GM23338 (cell line): ENCODE measurements at regions not wholly inside any gene's neighbourhood (a gene's known extent, or its start where the extent isn't known, plus 50 kb on each side); places are given as distances from the start of the nearest gene placed in this dataset.

Source experiments
- ATAC-seq: fragments of 200-7000 bp; cut with Tn5 transposase; 3 replicates; pipeline ENCODE4 v1.9.1; 2020
- DNase-seq: peaks from one replicate; pipeline ENCODE4 v3.0.0-alpha.2; 2015; ENCODE audit warnings: low spot score
- H2AFZ ChIP-seq: fragments of 200-600 bp; sonication (generic); 2 replicates; pipeline ENCODE4 v1.8.0; 2016; ENCODE audit warnings: antibody characterized with exemption, mild to moderate bottlenecking, moderate library complexity
- H3F3A ChIP-seq: fragments of 200-600 bp; sonication (generic); replicated peaks from 2 replicates; pipeline ENCODE4 v1.8.0; 2017; ENCODE audit warnings: antibody characterized with exemption, mixed run types, low read depth
- H3K27ac ChIP-seq: fragments of 200-600 bp; sonication (generic); 2 replicates; pipeline ENCODE4 v1.6.1; 2016; ENCODE audit warnings: low read depth
- H3K27me3 ChIP-seq: fragments of 200-600 bp; sonication (generic); 2 replicates; pipeline ENCODE4 v1.8.0; 2016; ENCODE audit warnings: mild to moderate bottlenecking, mixed run types, moderate library complexity; ENCODE audit not compliant: insufficient read depth
- H3K36me3 ChIP-seq: fragments of 200-600 bp; sonication (generic); 2 replicates; pipeline ENCODE4 v1.8.0; 2016; ENCODE audit warnings: mild to moderate bottlenecking; ENCODE audit not compliant: insufficient read depth
- H3K4me1 ChIP-seq: fragments of 200-600 bp; sonication (generic); 2 replicates; pipeline ENCODE4 v1.8.0; 2016; ENCODE audit warnings: mild to moderate bottlenecking, moderate library complexity; ENCODE audit not compliant: insufficient read depth
- H3K4me2 ChIP-seq: fragments of 200-600 bp; sonication (generic); 2 replicates; pipeline ENCODE4 v1.7.1; 2017; ENCODE audit warnings: mixed run types
- H3K4me3 ChIP-seq: fragments of 200-600 bp; sonication (generic); 2 replicates; pipeline ENCODE4 v1.6.1; 2016; ENCODE audit warnings: mixed run types
- H3K79me2 ChIP-seq: fragments of 200-600 bp; sonication (generic); replicated peaks from 2 replicates; pipeline ENCODE4 v1.8.0; 2017; ENCODE audit warnings: mild to moderate bottlenecking; ENCODE audit not compliant: insufficient read depth
- H3K9me2 ChIP-seq: fragments of 200-600 bp; sonication (generic); 2 replicates; pipeline ENCODE4 v1.8.0; 2017; ENCODE audit not compliant: insufficient read depth
- H4K20me1 ChIP-seq: fragments of 200-600 bp; sonication (generic); replicated peaks from 2 replicates; pipeline ENCODE4 v1.8.0; 2017; ENCODE audit warnings: mild to moderate bottlenecking; ENCODE audit not compliant: insufficient read depth
- H3K27ac Mint-ChIP-seq: 2 replicates; pipeline ENCODE4 v1.8.0; 2020; ENCODE audit warnings: inconsistent platforms, mild to moderate bottlenecking, moderate library complexity, mixed read lengths
- H3K27me3 Mint-ChIP-seq: 3 replicates; pipeline ENCODE4 v1.8.0; 2022; ENCODE audit warnings: low read depth, mild to moderate bottlenecking, moderate library complexity, mixed read lengths, inconsistent platforms; ENCODE audit not compliant: insufficient read depth, poor library complexity
- H3K36me3 Mint-ChIP-seq: 3 replicates; pipeline ENCODE4 v1.8.0; 2021; ENCODE audit warnings: low read depth, mild to moderate bottlenecking, inconsistent platforms, moderate library complexity, mixed read lengths
- H3K4me1 Mint-ChIP-seq: 3 replicates; pipeline ENCODE4 v1.8.0; 2020; ENCODE audit warnings: mild to moderate bottlenecking, inconsistent platforms, mixed read lengths
- H3K4me3 Mint-ChIP-seq: 3 replicates; pipeline ENCODE4 v1.8.0; 2021; ENCODE audit warnings: moderate library complexity, mild to moderate bottlenecking, inconsistent platforms, mixed read lengths
- H3K9me3 Mint-ChIP-seq: 3 replicates; pipeline ENCODE4 v1.8.0; 2020; ENCODE audit warnings: moderate library complexity, mild to moderate bottlenecking, inconsistent platforms, mixed read lengths
- CREB1 ChIP-seq: fragments of 250-450 bp; sonication (Bioruptor Pico); IDR thresholded peaks from 2 replicates; pipeline ENCODE4 v1.5.0; 2020; ENCODE audit warnings: low read depth, mild to moderate bottlenecking, moderate library complexity
- EZH2 ChIP-seq: fragments of 200-600 bp; sonication (generic); IDR thresholded peaks from one replicate; pipeline ENCODE4 v1.8.0; 2017; ENCODE audit warnings: antibody characterized with exemption, mild to moderate bottlenecking, low read depth; ENCODE audit not compliant: unreplicated experiment
- EZH2phosphoT487 ChIP-seq: fragments of 200-600 bp; sonication (generic); IDR thresholded peaks from one replicate; pipeline ENCODE4 v1.8.1; 2018; ENCODE audit warnings: antibody characterized with exemption; ENCODE audit not compliant: unreplicated experiment
- JUNB ChIP-seq: IDR thresholded peaks from one replicate; pipeline ENCODE4 v1.6.1; 2016; ENCODE audit warnings: antibody characterized with exemption; ENCODE audit not compliant: unreplicated experiment
- NANOG ChIP-seq: IDR thresholded peaks from 2 replicates; pipeline ENCODE4 v1.6.1; 2016; ENCODE audit warnings: antibody characterized with exemption, borderline replicate concordance
- STAT1 ChIP-seq: IDR thresholded peaks from one replicate; pipeline ENCODE4 v1.6.1; 2016; ENCODE audit warnings: antibody characterized with exemption; ENCODE audit not compliant: unreplicated experiment
- ZNF114 ChIP-seq: fragments of 250-450 bp; sonication (Bioruptor Pico); IDR thresholded peaks from 2 replicates; pipeline ENCODE4 v1.5.0; 2020; ENCODE audit warnings: mild to moderate bottlenecking, moderate library complexity
- ZNF331 ChIP-seq: fragments of 250-450 bp; sonication (Bioruptor Pico); IDR thresholded peaks from 2 replicates; pipeline ENCODE4 v1.5.0; 2020; ENCODE audit warnings: low read depth, mild to moderate bottlenecking, moderate library complexity
- TF ChIP-seq, protein P1 (sequence below), 2 experiments: fragments of 200-600 bp in 1 of 2; sonication (generic) in 1 of 2; conservative IDR thresholded peaks; 2 replicates each; pipeline versions ENCODE4 v1.5.1 to v1.6.1; 2016 to 2017; ENCODE audit warnings: antibody characterized with exemption in 2 of 2, low read depth in 2 of 2, mild to moderate bottlenecking in 2 of 2, moderate library complexity in 1 of 2
- TF ChIP-seq, protein P2 (sequence below): fragments of 250-450 bp; sonication (Bioruptor Pico); IDR thresholded peaks from 2 replicates; pipeline ENCODE4 v1.5.0; 2020; ENCODE audit warnings: mild to moderate bottlenecking, moderate library complexity

DNA sequence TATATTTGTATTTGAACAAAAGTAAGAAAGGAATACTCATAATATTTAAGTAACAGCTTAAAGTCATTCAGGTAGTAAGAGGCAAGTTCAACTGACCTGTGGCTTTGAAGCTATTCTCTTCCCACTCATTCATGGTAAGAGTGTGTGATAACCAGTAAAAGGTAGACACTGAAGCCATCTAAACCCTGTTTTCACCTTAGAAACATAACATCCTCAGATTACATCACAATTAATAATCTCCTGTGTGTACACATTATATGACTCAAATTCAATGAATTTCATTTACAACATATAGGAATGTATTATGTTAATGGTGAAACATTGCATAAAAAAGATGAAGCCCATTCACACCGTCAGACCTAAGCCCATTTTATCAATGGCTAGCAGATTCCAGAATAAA, 364.8 kb upstream of the SNX7 start:
- H3K4me1 ChIP-seq = no peaks in the 10 kb centered on the region
- Mint-ChIP-seq H3K36me3 (no peaks in the 10 kb centered on the region), H3K4me3 (no peak overlapping the region), H3K4me1 (peaks cover 3% of the 10 kb centered on the region; the same call in 1 of the 3 replicates), H3K27ac (no peak overlapping the region), H3K9me3 (no peaks in the 10 kb centered on the region), H3K27me3 (no peaks in the 10 kb centered on the region)
- H4K20me1 ChIP-seq = no peaks in the 10 kb centered on the region
- ATAC-seq = no peak
- H3K9me2 ChIP-seq = no peaks in the 10 kb centered on the region
- no peaks in the 10 kb centered on the region for H3F3A ChIP-seq
- H2AFZ ChIP-seq = no peak overlapping the region
- no peak overlapping the region for H3K27ac ChIP-seq
- H3K36me3 ChIP-seq = no peaks in the 10 kb centered on the region
- H3K27me3 ChIP-seq = no peaks in the 10 kb centered on the region
- H3K4me2 ChIP-seq = no peak overlapping the region
- TF ChIP-seq STAT1 = no peak
- TF ChIP-seq NANOG = no peak
- TF ChIP-seq JUNB = no peak
- TF ChIP-seq ZNF114 = no peak
- H3K79me2 ChIP-seq = no peaks in the 10 kb centered on the region
- H3K4me3 ChIP-seq = no peak overlapping the region
- DNase-seq = no peak

DNA sequence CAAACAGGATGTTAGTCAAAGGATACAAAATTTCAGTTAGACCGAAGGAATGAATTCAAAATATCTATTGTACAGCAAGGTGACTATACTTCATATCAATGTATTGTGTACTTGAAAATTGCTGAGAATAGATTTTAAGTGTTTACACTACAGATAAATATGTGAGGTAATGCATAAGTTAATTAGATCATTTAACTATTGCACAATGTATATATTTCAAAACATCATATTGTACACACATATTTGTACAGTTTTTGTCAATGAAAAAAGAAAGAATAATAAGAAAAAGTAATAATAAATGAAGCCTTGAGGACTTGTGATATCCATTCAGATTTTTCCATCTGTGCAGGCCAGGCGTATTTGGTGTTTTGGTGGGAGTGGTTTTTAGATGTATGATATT, 367.4 kb upstream of the SNX7 start:
- no peak overlapping the region for H3K4me3 ChIP-seq
- H3K9me2 ChIP-seq = peaks cover 4% of the 10 kb centered on the region; the same call in 1 of the 2 replicates
- H3F3A ChIP-seq = no peaks in the 10 kb centered on the region
- no peak overlapping the region for H3K27ac Mint-ChIP-seq
- H3K36me3 ChIP-seq = no peaks in the 10 kb centered on the region
- H3K4me1 ChIP-seq = no peaks in the 10 kb centered on the region
- peaks cover 3% of the 10 kb centered on the region; the same call in 1 of the 3 replicates for H3K4me1 Mint-ChIP-seq
- no peak overlapping the region for H3K4me2 ChIP-seq
- no peak for TF ChIP-seq CREB1
- no peaks in the 10 kb centered on the region for H3K9me3 Mint-ChIP-seq
- no peaks in the 10 kb centered on the region for H3K27me3 Mint-ChIP-seq
- no peak overlapping the region for H3K4me3 Mint-ChIP-seq
- DNase-seq (no peak), ATAC-seq (no peak)
- H3K79me2 ChIP-seq = no peaks in the 10 kb centered on the region
- no peak overlapping the region for H2AFZ ChIP-seq
- no peaks in the 10 kb centered on the region for H3K36me3 Mint-ChIP-seq
- H4K20me1 ChIP-seq = no peaks in the 10 kb centered on the region
- H3K27me3 ChIP-seq = no peaks in the 10 kb centered on the region
- H3K27ac ChIP-seq = no peak overlapping the region

DNA sequence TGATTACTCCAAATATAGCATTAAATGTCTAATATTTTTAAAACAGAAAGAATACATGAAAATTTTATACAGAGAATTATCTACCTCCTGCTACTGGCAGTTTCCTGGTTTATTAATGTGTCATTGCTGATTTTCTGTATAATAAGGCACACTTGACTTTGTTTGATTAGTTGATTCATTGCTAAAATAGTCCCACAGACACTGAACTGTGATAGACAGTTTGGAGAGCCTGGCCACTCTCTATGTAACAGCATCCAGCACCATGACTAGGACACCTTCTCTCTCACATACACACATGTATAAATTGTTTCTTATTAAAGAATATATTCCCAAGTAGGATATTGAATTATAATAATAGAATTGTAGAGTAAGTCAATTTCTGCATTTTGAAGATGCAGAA, 368.5 kb upstream of the SNX7 start:
- H3K4me1 Mint-ChIP-seq = peaks cover 3% of the 10 kb centered on the region; the same call in 1 of the 3 replicates
- no peak overlapping the region for H3K27ac ChIP-seq
- H3K4me3 ChIP-seq = no peak overlapping the region
- no peaks in the 10 kb centered on the region for H3K27me3 Mint-ChIP-seq
- no peak overlapping the region for H3K4me3 Mint-ChIP-seq
- H3K9me3 Mint-ChIP-seq = no peaks in the 10 kb centered on the region
- no peaks in the 10 kb centered on the region for H3K79me2 ChIP-seq
- peaks cover 4% of the 10 kb centered on the region; the same call in 1 of the 2 replicates for H3K9me2 ChIP-seq
- H3K36me3 Mint-ChIP-seq = no peaks in the 10 kb centered on the region
- H3F3A ChIP-seq = no peaks in the 10 kb centered on the region
- no peak overlapping the region for H2AFZ ChIP-seq
- H3K36me3 ChIP-seq = no peaks in the 10 kb centered on the region
- no peak overlapping the region for H3K4me2 ChIP-seq
- DNase-seq (no peak), ATAC-seq (no peak)
- H3K27me3 ChIP-seq = no peaks in the 10 kb centered on the region
- H3K4me1 ChIP-seq = no peaks in the 10 kb centered on the region
- H4K20me1 ChIP-seq = no peaks in the 10 kb centered on the region
- no peak overlapping the region for H3K27ac Mint-ChIP-seq
- TF ChIP-seq, protein P1, sequence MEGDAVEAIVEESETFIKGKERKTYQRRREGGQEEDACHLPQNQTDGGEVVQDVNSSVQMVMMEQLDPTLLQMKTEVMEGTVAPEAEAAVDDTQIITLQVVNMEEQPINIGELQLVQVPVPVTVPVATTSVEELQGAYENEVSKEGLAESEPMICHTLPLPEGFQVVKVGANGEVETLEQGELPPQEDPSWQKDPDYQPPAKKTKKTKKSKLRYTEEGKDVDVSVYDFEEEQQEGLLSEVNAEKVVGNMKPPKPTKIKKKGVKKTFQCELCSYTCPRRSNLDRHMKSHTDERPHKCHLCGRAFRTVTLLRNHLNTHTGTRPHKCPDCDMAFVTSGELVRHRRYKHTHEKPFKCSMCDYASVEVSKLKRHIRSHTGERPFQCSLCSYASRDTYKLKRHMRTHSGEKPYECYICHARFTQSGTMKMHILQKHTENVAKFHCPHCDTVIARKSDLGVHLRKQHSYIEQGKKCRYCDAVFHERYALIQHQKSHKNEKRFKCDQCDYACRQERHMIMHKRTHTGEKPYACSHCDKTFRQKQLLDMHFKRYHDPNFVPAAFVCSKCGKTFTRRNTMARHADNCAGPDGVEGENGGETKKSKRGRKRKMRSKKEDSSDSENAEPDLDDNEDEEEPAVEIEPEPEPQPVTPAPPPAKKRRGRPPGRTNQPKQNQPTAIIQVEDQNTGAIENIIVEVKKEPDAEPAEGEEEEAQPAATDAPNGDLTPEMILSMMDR (conservative IDR thresholded peaks at IDR 0.05; ENCODE audit: low read depth in 2 of 2) = no peak
- TF ChIP-seq EZH2 = no peak
- TF ChIP-seq, protein P2, sequence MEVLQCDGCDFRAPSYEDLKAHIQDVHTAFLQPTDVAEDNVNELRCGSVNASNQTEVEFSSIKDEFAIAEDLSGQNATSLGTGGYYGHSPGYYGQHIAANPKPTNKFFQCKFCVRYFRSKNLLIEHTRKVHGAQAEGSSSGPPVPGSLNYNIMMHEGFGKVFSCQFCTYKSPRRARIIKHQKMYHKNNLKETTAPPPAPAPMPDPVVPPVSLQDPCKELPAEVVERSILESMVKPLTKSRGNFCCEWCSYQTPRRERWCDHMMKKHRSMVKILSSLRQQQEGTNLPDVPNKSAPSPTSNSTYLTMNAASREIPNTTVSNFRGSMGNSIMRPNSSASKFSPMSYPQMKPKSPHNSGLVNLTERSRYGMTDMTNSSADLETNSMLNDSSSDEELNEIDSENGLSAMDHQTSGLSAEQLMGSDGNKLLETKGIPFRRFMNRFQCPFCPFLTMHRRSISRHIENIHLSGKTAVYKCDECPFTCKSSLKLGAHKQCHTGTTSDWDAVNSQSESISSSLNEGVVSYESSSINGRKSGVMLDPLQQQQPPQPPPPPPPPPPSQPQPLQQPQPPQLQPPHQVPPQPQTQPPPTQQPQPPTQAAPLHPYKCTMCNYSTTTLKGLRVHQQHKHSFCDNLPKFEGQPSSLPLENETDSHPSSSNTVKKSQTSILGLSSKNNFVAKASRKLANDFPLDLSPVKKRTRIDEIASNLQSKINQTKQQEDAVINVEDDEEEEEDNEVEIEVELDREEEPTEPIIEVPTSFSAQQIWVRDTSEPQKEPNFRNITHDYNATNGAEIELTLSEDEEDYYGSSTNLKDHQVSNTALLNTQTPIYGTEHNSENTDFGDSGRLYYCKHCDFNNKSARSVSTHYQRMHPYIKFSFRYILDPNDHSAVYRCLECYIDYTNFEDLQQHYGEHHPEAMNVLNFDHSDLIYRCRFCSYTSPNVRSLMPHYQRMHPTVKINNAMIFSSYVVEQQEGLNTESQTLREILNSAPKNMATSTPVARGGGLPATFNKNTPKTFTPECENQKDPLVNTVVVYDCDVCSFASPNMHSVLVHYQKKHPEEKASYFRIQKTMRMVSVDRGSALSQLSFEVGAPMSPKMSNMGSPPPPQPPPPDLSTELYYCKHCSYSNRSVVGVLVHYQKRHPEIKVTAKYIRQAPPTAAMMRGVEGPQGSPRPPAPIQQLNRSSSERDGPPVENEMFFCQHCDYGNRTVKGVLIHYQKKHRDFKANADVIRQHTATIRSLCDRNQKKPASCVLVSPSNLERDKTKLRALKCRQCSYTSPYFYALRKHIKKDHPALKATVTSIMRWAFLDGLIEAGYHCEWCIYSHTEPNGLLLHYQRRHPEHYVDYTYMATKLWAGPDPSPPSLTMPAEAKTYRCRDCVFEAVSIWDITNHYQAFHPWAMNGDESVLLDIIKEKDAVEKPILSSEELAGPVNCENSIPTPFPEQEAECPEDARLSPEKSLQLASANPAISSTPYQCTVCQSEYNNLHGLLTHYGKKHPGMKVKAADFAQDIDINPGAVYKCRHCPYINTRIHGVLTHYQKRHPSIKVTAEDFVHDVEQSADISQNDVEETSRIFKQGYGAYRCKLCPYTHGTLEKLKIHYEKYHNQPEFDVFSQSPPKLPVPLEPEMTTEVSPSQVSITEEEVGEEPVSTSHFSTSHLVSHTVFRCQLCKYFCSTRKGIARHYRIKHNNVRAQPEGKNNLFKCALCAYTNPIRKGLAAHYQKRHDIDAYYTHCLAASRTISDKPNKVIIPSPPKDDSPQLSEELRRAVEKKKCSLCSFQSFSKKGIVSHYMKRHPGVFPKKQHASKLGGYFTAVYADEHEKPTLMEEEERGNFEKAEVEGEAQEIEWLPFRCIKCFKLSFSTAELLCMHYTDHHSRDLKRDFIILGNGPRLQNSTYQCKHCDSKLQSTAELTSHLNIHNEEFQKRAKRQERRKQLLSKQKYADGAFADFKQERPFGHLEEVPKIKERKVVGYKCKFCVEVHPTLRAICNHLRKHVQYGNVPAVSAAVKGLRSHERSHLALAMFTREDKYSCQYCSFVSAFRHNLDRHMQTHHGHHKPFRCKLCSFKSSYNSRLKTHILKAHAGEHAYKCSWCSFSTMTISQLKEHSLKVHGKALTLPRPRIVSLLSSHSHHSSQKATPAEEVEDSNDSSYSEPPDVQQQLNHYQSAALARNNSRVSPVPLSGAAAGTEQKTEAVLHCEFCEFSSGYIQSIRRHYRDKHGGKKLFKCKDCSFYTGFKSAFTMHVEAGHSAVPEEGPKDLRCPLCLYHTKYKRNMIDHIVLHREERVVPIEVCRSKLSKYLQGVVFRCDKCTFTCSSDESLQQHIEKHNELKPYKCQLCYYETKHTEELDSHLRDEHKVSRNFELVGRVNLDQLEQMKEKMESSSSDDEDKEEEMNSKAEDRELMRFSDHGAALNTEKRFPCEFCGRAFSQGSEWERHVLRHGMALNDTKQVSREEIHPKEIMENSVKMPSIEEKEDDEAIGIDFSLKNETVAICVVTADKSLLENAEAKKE = no peak
- no peak for TF ChIP-seq NANOG
- TF ChIP-seq STAT1 = no peak
- no peak for TF ChIP-seq EZH2phosphoT487
- TF ChIP-seq ZNF114 = no peak
- TF ChIP-seq ZNF331 (CRISPR knock-in tag) = no peak
- no peak for TF ChIP-seq JUNB
